ENCODE measurements at regions not wholly inside any gene's neighbourhood (a gene's known extent, or its start where the extent isn't known, plus 50 kb on each side); places are given as distances from the start of the nearest gene placed in this dataset.

DNA sequence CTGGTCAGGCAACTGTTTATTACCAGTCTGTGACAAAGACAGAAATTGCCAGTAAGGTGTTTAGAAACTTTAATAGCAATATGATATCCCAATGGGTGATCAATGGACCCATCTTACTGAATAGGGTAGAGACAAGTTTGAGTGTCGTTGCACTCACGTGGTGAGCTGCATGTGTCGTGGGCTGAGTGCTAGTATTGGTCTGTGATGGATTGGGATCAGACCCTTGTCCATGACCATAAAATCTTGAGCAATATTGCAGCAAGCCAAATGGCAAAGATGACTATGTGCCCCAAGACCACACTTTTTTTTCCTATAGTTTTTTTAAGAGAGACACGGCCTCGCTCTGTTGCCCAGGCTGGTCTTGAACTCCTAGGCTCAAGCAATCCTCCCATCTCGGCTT is 114.5 kb downstream of the PALM2AKAP2 start:
- peaks cover 2% of the 10 kb centered on the region for H3K4me1 ChIP-seq (ENCODE audit: insufficient read depth, low read length)
- H3K79me2 ChIP-seq (ENCODE audit: insufficient read depth, low read length): no peaks in the 10 kb centered on the region
- no peak overlapping the region for H3K4me3 ChIP-seq (replicated peaks in 1 of 3; ENCODE audit: insufficient read depth in 1 of 3, low read depth in 2 of 3, low read length in 3 of 3)
- no peak overlapping the region for H3K27ac ChIP-seq (ENCODE audit: extremely low read length, insufficient read depth, low read length)
- WGBS (ENCODE audit: low lambda C conversion rate): 81% methylated on average over 6 of the region's 6 CpGs
- no peaks in the 10 kb centered on the region for H4K20me1 ChIP-seq (ENCODE audit: insufficient read depth, low read length)
- H3K4me2 ChIP-seq (ENCODE audit: low read depth, low read length): no peak overlapping the region
- H2AFZ ChIP-seq (ENCODE audit: low read length): no peak overlapping the region
- BruUV-seq (replicated peaks): no TSS peak
- FAIRE-seq (no peak), ATAC-seq (no peak), DNase-seq (ENCODE audit: low spot score) (no peak)
- no peak for TF ChIP-seq SMC3 (IDR thresholded peaks at IDR 0.05; ENCODE audit: low read length)
- TF ChIP-seq JUN (CRISPR knock-in tag; IDR thresholded peaks at IDR 0.05): no peak
- no peak for TF ChIP-seq TCF7L2 (IDR thresholded peaks at IDR 0.05; ENCODE audit: low read depth, low read length)
- TF ChIP-seq, protein P1, sequence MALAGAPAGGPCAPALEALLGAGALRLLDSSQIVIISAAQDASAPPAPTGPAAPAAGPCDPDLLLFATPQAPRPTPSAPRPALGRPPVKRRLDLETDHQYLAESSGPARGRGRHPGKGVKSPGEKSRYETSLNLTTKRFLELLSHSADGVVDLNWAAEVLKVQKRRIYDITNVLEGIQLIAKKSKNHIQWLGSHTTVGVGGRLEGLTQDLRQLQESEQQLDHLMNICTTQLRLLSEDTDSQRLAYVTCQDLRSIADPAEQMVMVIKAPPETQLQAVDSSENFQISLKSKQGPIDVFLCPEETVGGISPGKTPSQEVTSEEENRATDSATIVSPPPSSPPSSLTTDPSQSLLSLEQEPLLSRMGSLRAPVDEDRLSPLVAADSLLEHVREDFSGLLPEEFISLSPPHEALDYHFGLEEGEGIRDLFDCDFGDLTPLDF (CRISPR knock-in tag; IDR thresholded peaks at IDR 0.05): no peak
- TF ChIP-seq ATF7-NPFF (CRISPR knock-in tag; IDR thresholded peaks at IDR 0.05; ENCODE audit: low read depth): no peak
- TF ChIP-seq, protein P2, sequence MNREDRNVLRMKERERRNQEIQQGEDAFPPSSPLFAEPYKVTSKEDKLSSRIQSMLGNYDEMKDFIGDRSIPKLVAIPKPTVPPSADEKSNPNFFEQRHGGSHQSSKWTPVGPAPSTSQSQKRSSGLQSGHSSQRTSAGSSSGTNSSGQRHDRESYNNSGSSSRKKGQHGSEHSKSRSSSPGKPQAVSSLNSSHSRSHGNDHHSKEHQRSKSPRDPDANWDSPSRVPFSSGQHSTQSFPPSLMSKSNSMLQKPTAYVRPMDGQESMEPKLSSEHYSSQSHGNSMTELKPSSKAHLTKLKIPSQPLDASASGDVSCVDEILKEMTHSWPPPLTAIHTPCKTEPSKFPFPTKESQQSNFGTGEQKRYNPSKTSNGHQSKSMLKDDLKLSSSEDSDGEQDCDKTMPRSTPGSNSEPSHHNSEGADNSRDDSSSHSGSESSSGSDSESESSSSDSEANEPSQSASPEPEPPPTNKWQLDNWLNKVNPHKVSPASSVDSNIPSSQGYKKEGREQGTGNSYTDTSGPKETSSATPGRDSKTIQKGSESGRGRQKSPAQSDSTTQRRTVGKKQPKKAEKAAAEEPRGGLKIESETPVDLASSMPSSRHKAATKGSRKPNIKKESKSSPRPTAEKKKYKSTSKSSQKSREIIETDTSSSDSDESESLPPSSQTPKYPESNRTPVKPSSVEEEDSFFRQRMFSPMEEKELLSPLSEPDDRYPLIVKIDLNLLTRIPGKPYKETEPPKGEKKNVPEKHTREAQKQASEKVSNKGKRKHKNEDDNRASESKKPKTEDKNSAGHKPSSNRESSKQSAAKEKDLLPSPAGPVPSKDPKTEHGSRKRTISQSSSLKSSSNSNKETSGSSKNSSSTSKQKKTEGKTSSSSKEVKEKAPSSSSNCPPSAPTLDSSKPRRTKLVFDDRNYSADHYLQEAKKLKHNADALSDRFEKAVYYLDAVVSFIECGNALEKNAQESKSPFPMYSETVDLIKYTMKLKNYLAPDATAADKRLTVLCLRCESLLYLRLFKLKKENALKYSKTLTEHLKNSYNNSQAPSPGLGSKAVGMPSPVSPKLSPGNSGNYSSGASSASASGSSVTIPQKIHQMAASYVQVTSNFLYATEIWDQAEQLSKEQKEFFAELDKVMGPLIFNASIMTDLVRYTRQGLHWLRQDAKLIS (CRISPR knock-in tag; IDR thresholded peaks at IDR 0.05): no peak
- no peak for TF ChIP-seq ZNF12 (CRISPR knock-in tag; IDR thresholded peaks at IDR 0.05)
- no peak for TF ChIP-seq DPF2 (CRISPR knock-in tag; IDR thresholded peaks at IDR 0.05; ENCODE audit: borderline replicate concordance, low read depth)
- no peak for TF ChIP-seq ATRX (CRISPR knock-in tag; IDR thresholded peaks at IDR 0.05; ENCODE audit: borderline replicate concordance)
- no peak for TF ChIP-seq SRY (CRISPR knock-in tag; IDR thresholded peaks at IDR 0.05)
- no peak for TF ChIP-seq SOX6 (IDR thresholded peaks at IDR 0.05)
- TF ChIP-seq SOX6 (CRISPR knock-in tag; IDR thresholded peaks at IDR 0.05): no peak
- TF ChIP-seq PAWR (CRISPR knock-in tag; IDR thresholded peaks at IDR 0.05; ENCODE audit: borderline replicate concordance): no peak
- TF ChIP-seq ZC3H4 (CRISPR knock-in tag; IDR thresholded peaks at IDR 0.05; ENCODE audit: borderline replicate concordance): no peak
- CTCF ChIA-PET (ENCODE audit: low intra/inter-chr PET ratio, low total read pairs): no interaction called here
- peaks cover 0 to 1% of the 10 kb centered on the region in 2 experiments; a peak in 1 of 5 replicates for H3K27me3 ChIP-seq (ENCODE audit: control insufficient read depth in 1 of 2, insufficient read depth in 2 of 2, low read length in 2 of 2)
- no peaks in the 10 kb centered on the region for H3K9me3 ChIP-seq (ENCODE audit: low read length)
- POLR2A ChIA-PET: no interaction called here
- H3K36me3 ChIP-seq (replicated peaks in 1 of 2; ENCODE audit: control insufficient read depth in 1 of 2, insufficient read depth in 2 of 2, low read length in 2 of 2): no peaks in the 10 kb centered on the region
- in situ Hi-C loops (cut with HindIII; ENCODE audit: extremely low pct_ligation_motif_present, low pct_unique_long_range_greater_than_20kb) (no loop called here), intact Hi-C loops (cut with micrococcal nuclease; ENCODE audit: unreplicated experiment) (no loop called here)
- no peak overlapping the region for H3K9ac ChIP-seq (ENCODE audit: insufficient read depth, low read depth, low read length)
